Activated naive CD8-positive, alpha-beta T cell treated with anti-CD3 and anti-CD28 coated beads, Interleukin-2, amount 50 U/mL, for 16 hours (primary cell): ENCODE measurements at regions not wholly inside any gene's neighbourhood (a gene's known extent, or its start where the extent isn't known, plus 50 kb on each side); places are given as distances from the start of the nearest gene placed in this dataset.
"Not testable (repeated sequence)": the region's sequence is repeated elsewhere in the genome, so short reads cannot be mapped to it uniquely, and the experiment has no call there.

Source experiments
- DNase-seq: peaks from one replicate; pipeline ENCODE4 v3.0.0-alpha.2; 2020; ENCODE audit warnings: low read depth, low spot score

- no peak for DNase-seq
Observed at GRCh38 chr6:166253778-166254204, 54.4 kb downstream of the PRR18 start.

GRCh38 chr6:166253281-166253681 lies 54.9 kb downstream of the PRR18 start:
- DNase-seq = no peak

- DNase-seq = no peak
Observed at GRCh38 chr6:166252601-166253000, 55.6 kb downstream of the PRR18 start.

GRCh38 chr6:166251655-166252054 lies 56.5 kb downstream of the PRR18 start:
- no peak for DNase-seq

GRCh38 chr6:166251211-166251610 lies 57.0 kb downstream of the PRR18 start:
- no peak for DNase-seq

GRCh38 chr6:166249061-166249785 lies 59.0 kb downstream of the PRR18 start:
- DNase-seq = not testable (repeated sequence)

GRCh38 chr6:166245148-166245547 lies 63.0 kb downstream of the PRR18 start:
- no peak for DNase-seq

GRCh38 chr6:166244353-166245045 lies 63.7 kb downstream of the PRR18 start:
- peak; percentile 33 for DNase-seq

GRCh38 chr6:166242888-166243287 lies 65.3 kb downstream of the PRR18 start:
- no peak for DNase-seq

- no peak for DNase-seq
Observed at GRCh38 chr6:166241974-166242373, 66.2 kb downstream of the PRR18 start.

- no peak for DNase-seq
Observed at GRCh38 chr6:166240889-166241288, 67.3 kb downstream of the PRR18 start.

- no peak for DNase-seq
Observed at GRCh38 chr6:166237617-166238016, 70.0 kb upstream of the TBXT start.

- DNase-seq = no peak
Observed at GRCh38 chr6:166236596-166236995, 68.9 kb upstream of the TBXT start.

- DNase-seq = no peak
Observed at GRCh38 chr6:166235666-166236292, 68.1 kb upstream of the TBXT start.

GRCh38 chr6:166231181-166231580 lies 63.5 kb upstream of the TBXT start:
- DNase-seq = not testable (repeated sequence)

- no peak for DNase-seq
Observed at GRCh38 chr6:166228839-166229528, 61.3 kb upstream of the TBXT start.

- no peak for DNase-seq
Observed at GRCh38 chr6:166228425-166228824, 60.8 kb upstream of the TBXT start.

- no peak for DNase-seq
Observed at GRCh38 chr6:166223079-166223478, 55.4 kb upstream of the TBXT start.

- DNase-seq = no peak
Observed at GRCh38 chr6:166222631-166223030, 55.0 kb upstream of the TBXT start.

GRCh38 chr6:166221636-166222035 lies 54.0 kb upstream of the TBXT start:
- DNase-seq = no peak

- DNase-seq = no peak
Observed at GRCh38 chr6:166221040-166221439, 53.4 kb upstream of the TBXT start.
